Right cardiac atrium (tissue), 5 donors: ENCODE measurements at regions not wholly inside any gene's neighbourhood (a gene's known extent, or its start where the extent isn't known, plus 50 kb on each side); places are given as distances from the start of the nearest gene placed in this dataset.

Source experiments
- ATAC-seq, 2 donors: fragments of 200-7000 bp; cut with Tn5 transposase; one replicate each; pipeline versions ENCODE4 v1.8.0 to v1.9.1; 2020; ENCODE audit warnings: moderate library complexity in 2 of 2, mild to moderate bottlenecking in 1 of 2
- DNase-seq, 3 donors: peaks; one replicate each; pipeline ENCODE4 v3.0.0-alpha.2; 2020
- H3K27ac ChIP-seq: one replicate; pipeline ENCODE4 v1.5.1; 2013; ENCODE audit warnings: mild to moderate bottlenecking, low read length, control low read depth, moderate library complexity
- H3K27me3 ChIP-seq: one replicate; pipeline ENCODE4 v1.6.1; 2013; ENCODE audit not compliant: control insufficient read depth, insufficient read depth
- H3K4me1 ChIP-seq: one replicate; pipeline ENCODE4 v1.6.1; 2013; ENCODE audit warnings: low read length; ENCODE audit not compliant: control insufficient read depth, insufficient read depth
- H3K4me3 ChIP-seq: one replicate; pipeline ENCODE4 v1.5.1; 2013; ENCODE audit warnings: low read length, control low read depth
- H3K9me3 ChIP-seq: one replicate; pipeline ENCODE4 v1.6.1; 2013; ENCODE audit warnings: low read length; ENCODE audit not compliant: control insufficient read depth
- WGBS: extraction: QIAGEN DNeasy Blood & Tissue Kit; methylation state at CpG from one replicate; pipeline ENCODE4 v1.1.7; 2013; 5-methylcytosine and 5-hydroxymethylcytosine counted together
- intact Hi-C, 4 donors: fragments of 100-400 bp; cut with DNase I; formaldehyde crosslinking; loops; one replicate each; pipeline versions ENCODE4 v1.11.0 to v1.14.0; 2022 to 2023
- donor health status: healthy with polysubstance abuse.
- donor health status: DM: no; HTN: yes; CAD: no.
- donor health status: DM: no; HTN: no; CAD: no.
- donor health status: DM: no; HTN: yes; CAD: no; lungs with severe emphysema.
- donor health status: DM: yes; HTN: yes; CAD: no.

GRCh38 chr18:60663060-60663989 lies 290.8 kb upstream of the MC4R start:
- Histone ChIP-seq H3K9me3 (no peaks in the 10 kb centered on the region), H3K4me1 (no peaks in the 10 kb centered on the region), H3K27me3 (no peaks in the 10 kb centered on the region), H3K4me3 (no peak overlapping the region), H3K27ac (no peak overlapping the region)
- DNase-seq (peak in 1 of 3 donors; percentile 23), ATAC-seq (no peak)
- 92% methylated on average over 38 of the region's 38 CpGs for WGBS
- intact Hi-C loops, result no loop called here

GRCh38 chr18:60664736-60665135 lies 292.2 kb upstream of the MC4R start:
- 93% methylated on average over 4 of the region's 4 CpGs for WGBS
- H3K9me3 ChIP-seq, result no peaks in the 10 kb centered on the region
- H3K4me3 ChIP-seq, result no peak overlapping the region
- DNase-seq (no peak), ATAC-seq (no peak)
- H3K4me1 ChIP-seq, result no peaks in the 10 kb centered on the region
- H3K27me3 ChIP-seq, result no peaks in the 10 kb centered on the region
- intact Hi-C loops, result no loop called here
- H3K27ac ChIP-seq, result no peak overlapping the region

GRCh38 chr18:60667016-60667415 lies 294.4 kb upstream of the MC4R start:
- intact Hi-C loops, result no loop called here
- H3K9me3 ChIP-seq, result no peaks in the 10 kb centered on the region
- H3K27me3 ChIP-seq, result no peaks in the 10 kb centered on the region
- DNase-seq (no peak), ATAC-seq (no peak)
- H3K4me1 ChIP-seq, result peaks cover 1% of the 10 kb centered on the region
- H3K4me3 ChIP-seq, result no peak overlapping the region
- H3K27ac ChIP-seq, result no peak overlapping the region
- WGBS, result 68% methylated on average over 1 of the region's 1 CpG

GRCh38 chr18:60668583-60668982 lies 296.0 kb upstream of the MC4R start:
- Histone ChIP-seq H3K4me1 (peaks cover 1% of the 10 kb centered on the region), H3K4me3 (no peak overlapping the region), H3K9me3 (no peaks in the 10 kb centered on the region), H3K27me3 (no peaks in the 10 kb centered on the region), H3K27ac (no peak overlapping the region)
- WGBS, result 89% methylated on average over 4 of the region's 4 CpGs
- intact Hi-C loops, result no loop called here
- no peak for DNase-seq
- no peak for ATAC-seq

- peaks cover 1% of the 10 kb centered on the region for H3K4me1 ChIP-seq
- ATAC-seq (no peak), DNase-seq (no peak)
- intact Hi-C loops, result loop anchor here in 2 of 4 donors (10.0 kb wide), 2 partner anchors 335 to 835 kb away; no protein-coding TSS in a partner anchor
- no peak overlapping the region for H3K4me3 ChIP-seq
- no peak overlapping the region for H3K27ac ChIP-seq
- no peaks in the 10 kb centered on the region for H3K9me3 ChIP-seq
- H3K27me3 ChIP-seq, result no peaks in the 10 kb centered on the region
Observed at GRCh38 chr18:60669938-60670337, 297.4 kb upstream of the MC4R start.

- Histone ChIP-seq H3K4me1 (peaks cover 1% of the 10 kb centered on the region), H3K4me3 (no peak overlapping the region), H3K27ac (no peak overlapping the region), H3K27me3 (no peaks in the 10 kb centered on the region), H3K9me3 (no peaks in the 10 kb centered on the region)
- no peak for DNase-seq
- no peak for ATAC-seq
- intact Hi-C loops, result loop anchor here in 2 of 4 donors (10.0 kb wide), 2 partner anchors 334 to 834 kb away; no protein-coding TSS in a partner anchor
- WGBS, result 76% methylated on average over 1 of the region's 1 CpG
Observed at GRCh38 chr18:60671021-60671420, 298.4 kb upstream of the MC4R start.

GRCh38 chr18:60675126-60675525 lies 302.6 kb upstream of the MC4R start:
- DNase-seq, result no peak
- intact Hi-C loops, result loop anchor here in 2 of 4 donors (10.0 kb wide), 2 partner anchors 330 to 830 kb away; no protein-coding TSS in a partner anchor
- no peak overlapping the region for H3K4me3 ChIP-seq
- H3K27ac ChIP-seq, result no peak overlapping the region
- WGBS, result 55% methylated on average over 4 of the region's 4 CpGs
- peaks cover 1% of the 10 kb centered on the region for H3K4me1 ChIP-seq
- H3K27me3 ChIP-seq, result no peaks in the 10 kb centered on the region
- H3K9me3 ChIP-seq, result no peaks in the 10 kb centered on the region
- ATAC-seq, result no peak

- Histone ChIP-seq H3K27me3 (no peaks in the 10 kb centered on the region), H3K4me3 (no peak overlapping the region), H3K4me1 (no peaks in the 10 kb centered on the region), H3K9me3 (no peaks in the 10 kb centered on the region), H3K27ac (no peak overlapping the region)
- ATAC-seq, result no peak
- WGBS, result 78% methylated on average over 2 of the region's 2 CpGs
- intact Hi-C loops, result loop anchor here in 2 of 4 donors (10.0 kb wide), 2 partner anchors 329 to 829 kb away; no protein-coding TSS in a partner anchor
- no peak for DNase-seq
Observed at GRCh38 chr18:60675801-60676200, 303.2 kb upstream of the MC4R start.

- no peak overlapping the region for H3K4me3 ChIP-seq
- intact Hi-C loops, result loop anchor here in 2 of 4 donors (10.0 kb wide), 2 partner anchors 328 to 828 kb away; no protein-coding TSS in a partner anchor
- no peaks in the 10 kb centered on the region for H3K4me1 ChIP-seq
- no peak for DNase-seq
- 45% methylated on average over 4 of the region's 4 CpGs for WGBS
- H3K27ac ChIP-seq, result no peak overlapping the region
- H3K27me3 ChIP-seq, result no peaks in the 10 kb centered on the region
- H3K9me3 ChIP-seq, result no peaks in the 10 kb centered on the region
- no peak for ATAC-seq
Observed at GRCh38 chr18:60676815-60677214, 304.2 kb upstream of the MC4R start.

- DNase-seq (no peak), ATAC-seq (no peak)
- intact Hi-C loops, result loop anchor here in 2 of 4 donors (10.0 kb wide), 1 partner anchor 820 kb away; no protein-coding TSS in a partner anchor
- H3K4me1 ChIP-seq, result no peaks in the 10 kb centered on the region
- H3K9me3 ChIP-seq, result no peaks in the 10 kb centered on the region
- H3K27ac ChIP-seq, result no peak overlapping the region
- 31% methylated on average over 6 of the region's 6 CpGs for WGBS
- H3K4me3 ChIP-seq, result no peak overlapping the region
- H3K27me3 ChIP-seq, result no peaks in the 10 kb centered on the region
Observed at GRCh38 chr18:60684843-60685513, 312.4 kb upstream of the MC4R start.

- intact Hi-C loops, result loop anchor here in 2 of 4 donors (10.0 kb wide), 1 partner anchor 819 kb away; no protein-coding TSS in a partner anchor
- Histone ChIP-seq H3K4me3 (no peak overlapping the region), H3K27me3 (no peaks in the 10 kb centered on the region), H3K4me1 (no peaks in the 10 kb centered on the region), H3K27ac (no peak overlapping the region), H3K9me3 (no peaks in the 10 kb centered on the region)
- DNase-seq (no peak), ATAC-seq (no peak)
- WGBS, result 58% methylated on average over 3 of the region's 3 CpGs
Observed at GRCh38 chr18:60686142-60686541, 313.6 kb upstream of the MC4R start.
